ENCODE measurements at regions not wholly inside any gene's neighbourhood (a gene's known extent, or its start where the extent isn't known, plus 50 kb on each side); places are given as distances from the start of the nearest gene placed in this dataset.

- TF ChIP-seq ZNF473 (tag by site-specific recombination; IDR thresholded peaks at IDR 0.05) (no peak), ZNF639 (tag by site-specific recombination; IDR thresholded peaks at IDR 0.05) (no peak)
Measured at GRCh38 chr18:29176681-29177080, 999.8 kb upstream of the CDH2 start (continued).

- CTCF ChIA-PET = interaction anchor here (0.7 kb wide), 1 partner anchor 789 kb away, joined by 3 read pairs; no protein-coding TSS in a partner anchor
- no peak overlapping the region for H3K4me3 ChIP-seq (ENCODE audit: low read depth, low read length)
- TF ChIP-seq ZNF558 (tag by site-specific recombination; IDR thresholded peaks at IDR 0.05) (no peak), PRDM1 (tag by site-specific recombination; IDR thresholded peaks at IDR 0.05) (no peak), SCRT2 (tag by site-specific recombination; IDR thresholded peaks at IDR 0.05) (no peak), HOXD13 (CRISPR knock-in tag; IDR thresholded peaks at IDR 0.05; ENCODE audit: borderline replicate concordance) (no peak), ZNF335 (tag by site-specific recombination; conservative IDR thresholded peaks at IDR 0.05) (no peak), ZNF677 (tag by site-specific recombination; IDR thresholded peaks at IDR 0.05) (no peak), ZNF138 (tag by site-specific recombination; IDR thresholded peaks at IDR 0.05; ENCODE audit: borderline replicate concordance) (no peak), GLIS1 (tag by site-specific recombination; IDR thresholded peaks at IDR 0.05) (no peak), ZBTB21 (tag by site-specific recombination; IDR thresholded peaks at IDR 0.05) (no peak), ZSCAN4 (tag by site-specific recombination; IDR thresholded peaks at IDR 0.05) (no peak)
- no peaks in the 10 kb centered on the region for H3K9me3 ChIP-seq (ENCODE audit: control insufficient read depth, insufficient read depth, low read depth, low read length)
- POLR2A ChIA-PET = interaction anchor here (0.5 kb wide), 1 partner anchor 234 kb away, joined by 3 read pairs; no protein-coding TSS in a partner anchor
- H3K27ac ChIP-seq (ENCODE audit: extremely low read depth, low read depth, low read length) = no peak overlapping the region
- no peaks in the 10 kb centered on the region for H3K36me3 ChIP-seq (ENCODE audit: control insufficient read depth in 2 of 2, insufficient read depth in 1 of 2, low read length in 2 of 2)
- no peaks in the 10 kb centered on the region for H3K4me1 ChIP-seq (ENCODE audit: control insufficient read depth, insufficient read depth, low read length)
Measured at GRCh38 chr18:29174891-29175290, 998.0 kb upstream of the CDH2 start.

DNA sequence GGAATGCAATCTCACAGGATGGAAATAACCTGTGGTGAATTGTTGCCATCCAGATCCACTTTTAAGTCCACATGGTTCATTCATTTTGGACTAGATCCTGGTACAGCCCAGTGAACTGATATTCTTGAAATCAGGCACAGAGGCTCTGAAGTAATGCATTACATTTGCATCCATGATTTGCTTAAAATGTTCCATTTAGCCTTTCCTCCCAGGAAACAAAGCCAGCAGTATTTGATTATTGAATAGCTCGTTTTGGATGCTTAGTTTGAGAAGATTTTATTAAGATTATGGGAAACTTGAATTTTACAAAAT lies 995.8 kb upstream of the CDH2 start:
- TF ChIP-seq ZNF391 (tag by site-specific recombination; IDR thresholded peaks at IDR 0.05; ENCODE audit: borderline replicate concordance, low read depth) (no peak), ZNF624 (tag by site-specific recombination; IDR thresholded peaks at IDR 0.05) (no peak), ZNF558 (tag by site-specific recombination; IDR thresholded peaks at IDR 0.05) (no peak), ZNF398 (tag by site-specific recombination; IDR thresholded peaks at IDR 0.05) (no peak), ZNF623 (tag by site-specific recombination; IDR thresholded peaks at IDR 0.05) (no peak), BCL11B (tag by site-specific recombination; IDR thresholded peaks at IDR 0.05; ENCODE audit: low read depth) (no peak), TCF7L2 (IDR thresholded peaks at IDR 0.05; ENCODE audit: borderline replicate concordance, low read depth, low read length) (no peak), ZEB2 (tag by site-specific recombination; IDR thresholded peaks at IDR 0.05) (no peak)
- TF ChIP-seq, protein P1, sequence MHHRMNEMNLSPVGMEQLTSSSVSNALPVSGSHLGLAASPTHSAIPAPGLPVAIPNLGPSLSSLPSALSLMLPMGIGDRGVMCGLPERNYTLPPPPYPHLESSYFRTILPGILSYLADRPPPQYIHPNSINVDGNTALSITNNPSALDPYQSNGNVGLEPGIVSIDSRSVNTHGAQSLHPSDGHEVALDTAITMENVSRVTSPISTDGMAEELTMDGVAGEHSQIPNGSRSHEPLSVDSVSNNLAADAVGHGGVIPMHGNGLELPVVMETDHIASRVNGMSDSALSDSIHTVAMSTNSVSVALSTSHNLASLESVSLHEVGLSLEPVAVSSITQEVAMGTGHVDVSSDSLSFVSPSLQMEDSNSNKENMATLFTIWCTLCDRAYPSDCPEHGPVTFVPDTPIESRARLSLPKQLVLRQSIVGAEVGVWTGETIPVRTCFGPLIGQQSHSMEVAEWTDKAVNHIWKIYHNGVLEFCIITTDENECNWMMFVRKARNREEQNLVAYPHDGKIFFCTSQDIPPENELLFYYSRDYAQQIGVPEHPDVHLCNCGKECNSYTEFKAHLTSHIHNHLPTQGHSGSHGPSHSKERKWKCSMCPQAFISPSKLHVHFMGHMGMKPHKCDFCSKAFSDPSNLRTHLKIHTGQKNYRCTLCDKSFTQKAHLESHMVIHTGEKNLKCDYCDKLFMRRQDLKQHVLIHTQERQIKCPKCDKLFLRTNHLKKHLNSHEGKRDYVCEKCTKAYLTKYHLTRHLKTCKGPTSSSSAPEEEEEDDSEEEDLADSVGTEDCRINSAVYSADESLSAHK (tag by site-specific recombination; IDR thresholded peaks at IDR 0.05) = no peak
- TF ChIP-seq, protein P2, sequence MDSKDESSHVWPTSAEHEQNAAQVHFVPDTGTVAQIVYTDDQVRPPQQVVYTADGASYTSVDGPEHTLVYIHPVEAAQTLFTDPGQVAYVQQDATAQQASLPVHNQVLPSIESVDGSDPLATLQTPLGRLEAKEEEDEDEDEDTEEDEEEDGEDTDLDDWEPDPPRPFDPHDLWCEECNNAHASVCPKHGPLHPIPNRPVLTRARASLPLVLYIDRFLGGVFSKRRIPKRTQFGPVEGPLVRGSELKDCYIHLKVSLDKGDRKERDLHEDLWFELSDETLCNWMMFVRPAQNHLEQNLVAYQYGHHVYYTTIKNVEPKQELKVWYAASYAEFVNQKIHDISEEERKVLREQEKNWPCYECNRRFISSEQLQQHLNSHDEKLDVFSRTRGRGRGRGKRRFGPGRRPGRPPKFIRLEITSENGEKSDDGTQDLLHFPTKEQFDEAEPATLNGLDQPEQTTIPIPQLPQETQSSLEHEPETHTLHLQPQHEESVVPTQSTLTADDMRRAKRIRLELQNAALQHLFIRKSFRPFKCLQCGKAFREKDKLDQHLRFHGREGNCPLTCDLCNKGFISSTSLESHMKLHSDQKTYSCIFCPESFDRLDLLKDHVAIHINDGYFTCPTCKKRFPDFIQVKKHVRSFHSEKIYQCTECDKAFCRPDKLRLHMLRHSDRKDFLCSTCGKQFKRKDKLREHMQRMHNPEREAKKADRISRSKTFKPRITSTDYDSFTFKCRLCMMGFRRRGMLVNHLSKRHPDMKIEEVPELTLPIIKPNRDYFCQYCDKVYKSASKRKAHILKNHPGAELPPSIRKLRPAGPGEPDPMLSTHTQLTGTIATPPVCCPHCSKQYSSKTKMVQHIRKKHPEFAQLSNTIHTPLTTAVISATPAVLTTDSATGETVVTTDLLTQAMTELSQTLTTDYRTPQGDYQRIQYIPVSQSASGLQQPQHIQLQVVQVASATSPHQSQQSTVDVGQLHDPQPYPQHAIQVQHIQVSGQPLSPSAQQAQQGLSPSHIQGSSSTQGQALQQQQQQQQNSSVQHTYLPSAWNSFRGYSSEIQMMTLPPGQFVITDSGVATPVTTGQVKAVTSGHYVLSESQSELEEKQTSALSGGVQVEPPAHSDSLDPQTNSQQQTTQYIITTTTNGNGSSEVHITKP (tag by site-specific recombination; IDR thresholded peaks at IDR 0.05) = no peak
- TF ChIP-seq, protein P3, sequence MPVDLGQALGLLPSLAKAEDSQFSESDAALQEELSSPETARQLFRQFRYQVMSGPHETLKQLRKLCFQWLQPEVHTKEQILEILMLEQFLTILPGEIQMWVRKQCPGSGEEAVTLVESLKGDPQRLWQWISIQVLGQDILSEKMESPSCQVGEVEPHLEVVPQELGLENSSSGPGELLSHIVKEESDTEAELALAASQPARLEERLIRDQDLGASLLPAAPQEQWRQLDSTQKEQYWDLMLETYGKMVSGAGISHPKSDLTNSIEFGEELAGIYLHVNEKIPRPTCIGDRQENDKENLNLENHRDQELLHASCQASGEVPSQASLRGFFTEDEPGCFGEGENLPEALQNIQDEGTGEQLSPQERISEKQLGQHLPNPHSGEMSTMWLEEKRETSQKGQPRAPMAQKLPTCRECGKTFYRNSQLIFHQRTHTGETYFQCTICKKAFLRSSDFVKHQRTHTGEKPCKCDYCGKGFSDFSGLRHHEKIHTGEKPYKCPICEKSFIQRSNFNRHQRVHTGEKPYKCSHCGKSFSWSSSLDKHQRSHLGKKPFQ (tag by site-specific recombination; IDR thresholded peaks at IDR 0.05) = no peak
- CTCF ChIA-PET = no interaction called here
- Histone ChIP-seq H3K27ac (ENCODE audit: extremely low read depth, low read depth, low read length) (no peak overlapping the region), H3K9me3 (ENCODE audit: control insufficient read depth, insufficient read depth, low read depth, low read length) (no peaks in the 10 kb centered on the region), H3K4me1 (ENCODE audit: control insufficient read depth, insufficient read depth, low read length) (no peaks in the 10 kb centered on the region), H3K4me3 (ENCODE audit: low read depth, low read length) (no peak overlapping the region), H3K36me3 (ENCODE audit: control insufficient read depth in 2 of 2, insufficient read depth in 1 of 2, low read length in 2 of 2) (no peaks in the 10 kb centered on the region)
- POLR2A ChIA-PET = no interaction called here
